Left ventricle myocardium superior (tissue), 1 donor: ENCODE measurements at regions not wholly inside any gene's neighbourhood (a gene's known extent, or its start where the extent isn't known, plus 50 kb on each side); places are given as distances from the start of the nearest gene placed in this dataset.
"Not testable (repeated sequence)": the region's sequence is repeated elsewhere in the genome, so short reads cannot be mapped to it uniquely, and the experiment has no call there.

Experiments
- ATAC-seq: fragments of 200-7000 bp; cut with Tn5 transposase; one replicate; pipeline ENCODE4 v1.9.1; 2020; ENCODE audit warnings: mild to moderate bottlenecking, moderate library complexity
- DNase-seq: peaks from one replicate; pipeline ENCODE4 v3.0.0-alpha.2; 2020
- intact Hi-C: fragments of 100-400 bp; cut with micrococcal nuclease; formaldehyde crosslinking; loops from one replicate; pipeline ENCODE4 v1.11.0; 2022
- donor health status: DM: no; HTN: yes; CAD: no; lungs with severe emphysema.

DNA sequence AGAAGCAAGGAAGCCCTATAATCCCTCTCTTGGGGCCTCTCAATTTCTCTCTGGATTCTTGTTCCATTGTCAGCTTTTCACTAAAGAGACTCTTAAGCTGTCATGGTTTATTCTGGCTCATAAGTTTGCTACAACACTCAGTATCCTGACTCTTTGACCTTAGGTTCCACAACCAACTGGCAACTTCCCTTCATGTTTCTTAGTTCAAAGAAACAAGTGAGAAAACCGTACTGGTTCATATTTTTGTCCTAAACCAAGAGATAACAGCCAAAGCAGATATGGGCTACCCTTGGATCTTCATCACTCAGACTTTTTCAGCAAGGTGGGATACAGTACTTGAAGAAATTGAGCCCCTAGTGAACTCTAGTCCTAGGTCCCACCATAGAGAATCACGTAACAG, 109.9 kb upstream of the CRIM1 start:
- no peak for ATAC-seq
- DNase-seq, result no peak
- intact Hi-C loops, result no loop called here

- ATAC-seq (no peak), DNase-seq (no peak)
- intact Hi-C loops, result no loop called here
Measured at GRCh38 chr2:36238106-36238505, 117.5 kb upstream of the CRIM1 start.

DNA sequence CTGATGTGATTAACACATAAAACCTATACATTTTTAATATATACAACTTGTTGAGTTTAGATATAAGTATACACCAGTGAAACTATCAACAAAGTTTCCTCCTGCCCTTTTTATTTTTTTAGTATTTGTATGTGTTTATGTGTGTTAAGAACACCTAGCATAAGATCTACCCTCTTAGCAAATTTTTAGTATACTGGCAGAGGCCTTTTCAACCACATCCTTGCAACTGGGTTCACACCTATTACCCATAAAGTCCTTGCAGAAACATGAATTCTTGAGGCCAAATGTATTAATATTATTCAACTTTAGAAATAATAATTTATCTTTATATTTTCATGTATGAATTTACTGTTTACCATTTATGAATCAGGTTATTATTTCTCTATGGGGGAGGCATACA, 119.7 kb upstream of the CRIM1 start:
- ATAC-seq, result no peak
- intact Hi-C loops, result no loop called here
- no peak for DNase-seq

- ATAC-seq (no peak), DNase-seq (no peak)
- intact Hi-C loops, result no loop called here
Measured at GRCh38 chr2:36235426-36235825, 120.2 kb upstream of the CRIM1 start.

GRCh38 chr2:36223259-36223658, 132.3 kb upstream of the CRIM1 start:
- ATAC-seq, result no peak
- DNase-seq, result no peak
- intact Hi-C loops, result no loop called here

DNA sequence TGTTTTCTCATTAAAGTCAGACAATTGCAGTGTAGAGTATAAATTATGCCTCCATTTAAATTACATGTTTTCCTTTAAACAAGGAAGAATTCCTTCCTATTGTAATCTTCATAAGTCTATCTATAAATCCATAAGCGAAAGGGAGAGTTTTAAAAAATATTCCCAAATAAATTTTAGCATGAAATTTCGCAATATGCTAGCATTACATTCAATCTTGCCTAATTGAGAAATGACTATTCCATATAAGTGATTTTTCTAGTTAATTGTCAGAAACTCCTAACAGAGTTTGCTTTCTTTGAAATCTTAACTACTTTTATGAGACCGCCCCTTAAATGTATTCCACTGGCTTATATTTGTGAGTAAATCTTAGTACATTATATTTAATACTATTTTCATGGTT, 133.1 kb upstream of the CRIM1 start:
- intact Hi-C loops, result no loop called here
- DNase-seq (no peak), ATAC-seq (no peak)

DNA sequence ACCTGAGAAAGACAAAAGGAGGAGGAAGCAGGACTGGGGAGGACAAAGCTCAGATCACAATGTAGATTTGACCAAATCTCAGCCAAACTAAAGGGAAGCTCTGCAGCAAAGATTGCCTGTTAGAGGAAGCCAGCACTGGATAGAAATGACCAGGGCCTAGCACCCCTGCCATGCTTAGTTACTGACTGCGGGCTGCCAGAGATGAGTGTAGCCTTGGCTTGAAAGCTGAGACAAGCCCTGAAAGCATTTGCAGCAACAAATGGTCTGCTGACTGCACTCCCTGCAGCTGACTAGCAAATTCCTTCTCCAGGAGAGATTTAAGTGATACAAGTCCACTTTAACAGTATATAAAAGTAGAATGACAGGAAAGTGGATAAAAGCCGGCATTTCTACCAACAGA, 140.9 kb upstream of the CRIM1 start:
- DNase-seq (no peak), ATAC-seq (no peak)
- intact Hi-C loops, result no loop called here

DNA sequence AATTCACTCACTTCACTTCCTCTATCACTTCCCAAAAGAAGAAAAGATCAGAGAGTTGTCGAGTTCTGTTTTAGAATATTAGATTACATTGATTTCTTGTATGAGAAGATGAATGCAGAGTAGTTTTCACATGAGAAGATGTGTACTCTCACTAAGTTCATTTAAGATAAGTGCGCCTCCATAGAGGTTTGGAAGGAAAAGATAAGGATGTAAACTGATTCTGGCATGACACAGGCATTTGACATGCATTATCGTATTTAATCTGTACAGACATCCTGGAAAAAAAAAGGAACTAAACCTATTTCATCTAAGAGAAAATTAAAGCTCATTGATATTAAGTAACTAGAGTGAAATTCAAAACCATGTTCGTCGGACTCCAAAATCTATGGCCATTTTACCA, 152.2 kb upstream of the CRIM1 start:
- intact Hi-C loops, result no loop called here
- no peak for ATAC-seq
- no peak for DNase-seq

- intact Hi-C loops, result no loop called here
- ATAC-seq, result no peak
Measured at GRCh38 chr2:36197181-36197971, 158.2 kb upstream of the CRIM1 start.

GRCh38 chr2:36193680-36194079, 161.9 kb upstream of the CRIM1 start:
- ATAC-seq (no peak), DNase-seq (no peak)
- intact Hi-C loops, result no loop called here

More at GRCh38 chr2:36197181-36197971, 158.2 kb upstream of the CRIM1 start:
- no peak for DNase-seq

- ATAC-seq, result no peak
- intact Hi-C loops, result no loop called here
- DNase-seq, result no peak
Measured at GRCh38 chr2:36192983-36193382, 162.6 kb upstream of the CRIM1 start.

DNA sequence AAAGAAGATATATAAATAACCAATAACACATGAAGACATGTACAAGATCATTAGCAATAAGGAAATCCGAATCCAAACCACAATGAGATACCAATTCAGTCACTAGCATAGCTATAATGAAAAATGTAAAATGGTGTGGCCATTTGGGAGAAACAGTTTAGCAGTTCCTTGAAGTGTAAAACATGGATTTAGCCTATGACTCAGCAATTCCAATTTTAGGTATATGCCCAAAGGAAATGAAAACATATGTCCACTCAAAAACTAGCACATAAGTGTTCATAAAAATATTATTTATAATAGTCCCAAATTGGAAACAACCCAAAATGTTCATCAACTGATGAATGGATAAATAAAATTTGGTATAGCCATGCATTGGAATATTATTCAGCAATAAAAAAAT, 165.5 kb upstream of the CRIM1 start:
- ATAC-seq, result no peak
- no peak for DNase-seq
- intact Hi-C loops, result no loop called here

DNA sequence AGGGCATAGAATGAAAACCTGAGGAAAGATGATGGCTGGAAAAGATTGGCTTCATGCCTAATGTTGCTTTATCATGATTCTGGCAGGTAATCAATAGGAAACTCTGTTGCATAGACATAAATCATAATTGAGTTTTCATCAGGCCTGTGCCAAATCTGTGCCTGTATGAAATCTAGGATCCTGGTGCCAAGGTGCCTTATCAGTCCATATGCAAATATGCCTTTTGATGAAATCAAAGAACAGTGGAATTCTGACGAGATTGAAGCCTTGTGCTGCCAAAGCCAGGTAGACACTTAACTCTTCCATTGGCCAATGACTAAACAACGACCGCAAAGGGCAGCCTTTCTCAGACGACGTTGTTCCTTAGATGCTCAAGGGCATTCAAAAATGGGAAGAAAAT, 170.0 kb upstream of the CRIM1 start:
- ATAC-seq, result no peak
- DNase-seq, result no peak
- intact Hi-C loops, result no loop called here

DNA sequence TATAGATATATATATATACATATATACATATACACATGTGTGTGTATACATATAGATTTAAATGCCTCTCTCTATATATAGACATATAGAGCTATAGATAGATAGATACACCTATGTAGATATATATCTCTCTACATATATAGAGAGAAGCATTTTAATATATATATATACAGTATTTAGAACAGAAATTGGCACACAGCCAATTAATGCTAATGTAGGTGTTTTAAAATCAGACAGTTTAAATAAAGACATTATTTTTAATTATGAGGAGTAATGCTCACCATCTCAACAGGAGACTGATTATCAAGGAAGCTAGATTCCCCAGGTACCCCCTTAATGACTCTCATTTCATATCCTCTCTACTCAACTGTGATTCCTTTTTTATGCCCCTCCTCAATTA, 170.7 kb upstream of the CRIM1 start:
- intact Hi-C loops, result no loop called here
- no peak for DNase-seq
- ATAC-seq, result no peak

DNA sequence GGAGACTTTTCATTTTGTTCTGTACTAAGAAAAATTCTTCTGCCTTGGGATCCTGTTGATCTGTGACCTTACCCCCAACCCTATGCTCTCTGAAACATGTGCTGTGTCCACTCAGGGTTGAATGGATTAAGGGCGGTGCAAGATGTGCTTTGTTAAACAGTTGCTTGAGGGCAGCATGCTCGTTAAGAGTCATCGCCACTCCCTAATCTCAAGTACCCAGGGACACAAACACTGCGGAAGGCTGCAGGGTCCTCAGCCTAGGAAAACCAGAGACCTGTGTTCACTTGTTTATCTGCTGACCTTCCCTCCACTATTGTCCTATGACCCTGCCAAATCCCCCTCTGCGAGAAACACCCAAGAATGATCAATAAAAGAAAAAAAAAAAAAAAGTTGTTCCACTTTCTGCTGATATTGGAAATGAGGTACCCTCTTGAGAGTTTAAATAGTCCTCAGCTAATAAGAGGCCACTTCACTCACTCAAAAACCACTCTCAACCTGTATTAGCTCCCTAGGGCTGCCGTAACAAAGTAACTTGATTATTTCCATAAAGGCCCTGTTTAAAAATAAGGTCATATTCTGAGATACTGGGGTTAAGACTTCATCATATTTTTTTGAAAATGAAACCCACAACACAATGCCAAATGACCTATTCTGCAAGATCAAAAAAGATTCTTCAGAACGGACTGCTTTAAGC, 174.6 kb upstream of the CRIM1 start:
- DNase-seq, ATAC-seq, intact Hi-C loops: not testable (repeated sequence)

GRCh38 chr2:36180293-36180692, 175.3 kb upstream of the CRIM1 start:
- DNase-seq, ATAC-seq, intact Hi-C loops: not testable (repeated sequence)

DNA sequence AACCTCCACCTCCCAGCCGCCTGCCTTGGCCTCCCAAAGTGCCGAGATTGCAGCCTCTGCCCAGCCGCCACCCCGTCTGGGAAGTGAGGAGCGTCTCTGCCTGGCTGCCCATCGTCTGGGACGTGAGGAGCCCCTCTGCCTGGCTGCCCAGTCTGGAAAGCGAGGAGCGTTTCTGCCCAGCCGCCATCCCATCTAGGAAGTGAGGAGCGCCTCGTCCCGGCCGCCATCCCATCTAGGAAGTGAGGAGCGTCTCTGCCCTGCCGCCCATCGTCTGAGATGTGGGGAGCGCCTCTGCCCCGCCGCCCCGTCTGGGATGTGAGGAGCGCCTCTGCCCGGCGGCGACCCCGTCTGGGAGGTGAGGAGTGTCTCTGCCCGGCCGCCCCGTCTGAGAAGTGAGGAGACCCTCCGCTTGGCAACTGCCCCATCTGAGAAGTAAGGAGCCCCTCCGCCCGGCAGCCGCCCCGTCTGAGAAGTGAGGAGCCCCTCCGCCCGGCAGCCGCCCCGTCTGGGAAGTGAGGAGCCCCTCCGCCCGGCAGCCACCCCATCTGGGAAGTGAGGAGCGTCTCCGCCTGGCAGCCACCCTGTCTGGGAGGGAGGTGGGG, 175.8 kb upstream of the CRIM1 start:
- intact Hi-C loops, DNase-seq, ATAC-seq: not testable (repeated sequence)

DNA sequence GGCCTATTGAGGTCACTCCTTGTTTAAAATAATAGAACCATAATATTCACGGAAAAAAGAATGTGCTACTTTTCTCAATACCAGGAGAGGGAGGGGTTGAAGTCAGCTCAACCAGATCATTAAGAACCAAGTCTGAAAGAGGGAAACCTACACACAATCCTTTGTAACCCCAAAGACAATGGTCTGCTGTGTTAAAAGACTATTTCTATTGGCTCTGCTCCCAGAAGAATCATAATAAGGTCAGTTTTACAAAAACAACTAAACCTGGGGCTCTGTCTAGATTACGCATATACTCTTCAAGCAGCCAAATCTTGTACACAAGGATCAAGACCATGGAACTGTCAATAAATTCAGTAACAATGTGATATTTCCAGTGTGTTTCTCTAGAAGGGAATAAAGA, 177.2 kb upstream of the CRIM1 start:
- ATAC-seq (no peak), DNase-seq (no peak)
- intact Hi-C loops, result no loop called here

GRCh38 chr2:36177282-36177681, 178.3 kb upstream of the CRIM1 start:
- intact Hi-C loops, result no loop called here
- DNase-seq (no peak), ATAC-seq (no peak)

DNA sequence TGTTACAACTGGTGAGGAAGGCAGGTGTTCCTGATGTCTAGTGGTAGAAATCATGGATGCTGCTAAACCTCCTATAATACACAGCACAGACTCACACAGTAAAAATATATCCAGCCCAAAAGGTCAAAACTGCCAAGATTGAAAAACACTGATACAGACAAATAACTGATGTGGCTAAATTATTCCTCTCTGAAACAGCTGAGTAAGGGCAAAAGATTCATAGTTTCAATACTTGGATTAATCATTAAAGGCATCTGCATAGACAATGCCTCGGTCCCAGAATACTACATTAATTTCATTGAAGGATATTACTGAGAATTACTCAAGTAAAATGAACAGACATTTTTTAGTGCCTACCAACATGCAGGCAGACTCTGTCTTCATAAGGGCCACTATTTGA, 180.7 kb upstream of the CRIM1 start:
- ATAC-seq, result no peak
- intact Hi-C loops, result no loop called here
- DNase-seq, result no peak
